K562 (cell line): ENCODE measurements at regions not wholly inside any gene's neighbourhood (a gene's known extent, or its start where the extent isn't known, plus 50 kb on each side); places are given as distances from the start of the nearest gene placed in this dataset.

ENCODE experiments used
- ATAC-seq: fragments of 200-7000 bp; cut with Tn5 transposase; 3 replicates; pipeline ENCODE4 v1.9.1; 2020; ENCODE audit warnings: moderate library complexity
- BruUV-seq: library from RNA; stranded (reverse); fragments of 400-500 nt; replicated peaks from 2 replicates; lab custom pipeline; 2021; lab: Mats Ljungman, UMichigan
- CTCF ChIA-PET: fragments of 300-600 bp; formaldehyde crosslinking; extraction: SDS; loops from one replicate; lab custom pipeline; 2021; ENCODE audit warnings: low intra/inter-chr PET ratio; lab: Yijun Ruan, JAX
- POLR2A ChIA-PET: fragments of 300-600, 350-650 bp; sonication (Branson Sonifier 250); formaldehyde crosslinking; extraction: SDS; loops from one replicate; lab custom pipeline; 2021; ENCODE audit warnings: antibody characterized with exemption, inconsistent platforms; lab: Yijun Ruan, JAX
- DNase-seq, 4 experiments: peaks; one replicate each; pipeline versions ENCODE4 v3.0.0 to v3.0.0-alpha.2; 2011 to 2018; ENCODE audit warnings: low spot score in 3 of 4, mixed read lengths in 3 of 4; ENCODE audit errors: extremely low read depth in 1 of 4
- FAIRE-seq: peaks from 2 replicates; lab custom pipeline; 2011; peaks lifted over from hg19 to GRCh38; lab: Jason Lieb, UNC
- H2AFZ ChIP-seq: 2 replicates; pipeline ENCODE4 v1.6.0; 2011; ENCODE audit warnings: low read depth, low read length, control low read depth, inconsistent platforms
- H3K27ac ChIP-seq: fragments of 200-600 bp; 3 replicates; pipeline ENCODE4 v1.8.0; 2011; ENCODE audit warnings: low read depth, mild to moderate bottlenecking, control low read depth, inconsistent platforms, low read length, moderate library complexity, mixed read lengths; ENCODE audit errors: extremely low read depth
- H3K27me3 ChIP-seq, 2 experiments: fragments of 300-600 bp in 1 of 2; 2 replicates in 1 of 2; 3 replicates in 1 of 2; pipeline versions ENCODE4 v1.6.0 to v1.8.0; 2011; ENCODE audit warnings: inconsistent platforms in 2 of 2, low read length in 2 of 2, mild to moderate bottlenecking in 1 of 2, mixed read lengths in 1 of 2, moderate library complexity in 1 of 2; ENCODE audit not compliant: control insufficient read depth in 2 of 2, insufficient read depth in 2 of 2
- H3K36me3 ChIP-seq: fragments of 300-600 bp; 3 replicates; pipeline ENCODE4 v1.8.0; 2011; ENCODE audit warnings: mild to moderate bottlenecking, low read length, inconsistent platforms; ENCODE audit not compliant: control insufficient read depth, insufficient read depth
- H3K4me1 ChIP-seq, 2 experiments: fragments of 200-600 bp in 1 of 2; replicated peaks in 1 of 2; 2 replicates in 1 of 2; 3 replicates in 1 of 2; pipeline versions ENCODE4 v1.5.1 to v1.8.0; 2011; ENCODE audit warnings: inconsistent platforms in 2 of 2, low read length in 2 of 2, mild to moderate bottlenecking in 1 of 2, mixed read lengths in 1 of 2, moderate library complexity in 1 of 2; ENCODE audit not compliant: control insufficient read depth in 2 of 2, insufficient read depth in 2 of 2
- H3K4me2 ChIP-seq: 2 replicates; pipeline ENCODE4 v1.6.1; 2011; ENCODE audit warnings: low read length, control low read depth, inconsistent platforms, mixed read lengths; ENCODE audit not compliant: insufficient read depth
- H3K4me3 ChIP-seq: fragments of 200-600 bp; sonication (generic), shearing (Covaris generic); 2 replicates; pipeline ENCODE4 v1.5.1; 2016; ENCODE audit warnings: control low read depth, inconsistent platforms
- H3K79me2 ChIP-seq: fragments of 200-600 bp; 3 replicates; pipeline ENCODE4 v1.8.0; 2011; ENCODE audit warnings: low read length, inconsistent platforms; ENCODE audit not compliant: control insufficient read depth, insufficient read depth
- H3K9ac ChIP-seq, 2 experiments: 2 replicates each; pipeline versions ENCODE4 v1.6.0 to v1.6.1; 2011; ENCODE audit warnings: low read depth in 2 of 2, low read length in 2 of 2, control low read depth in 1 of 2, inconsistent platforms in 1 of 2, mild to moderate bottlenecking in 1 of 2, mixed read lengths in 1 of 2; ENCODE audit not compliant: insufficient read depth in 1 of 2
- H3K9me1 ChIP-seq: one replicate; pipeline ENCODE4 v1.6.0; 2011; ENCODE audit warnings: inconsistent platforms, mild to moderate bottlenecking, low read length, moderate library complexity; ENCODE audit not compliant: control insufficient read depth, insufficient read depth
- H3K9me3 ChIP-seq: replicated peaks from 2 replicates; pipeline ENCODE4 v1.5.1; 2011; ENCODE audit warnings: low read depth, low read length, inconsistent platforms; ENCODE audit not compliant: control insufficient read depth, insufficient read depth
- H4K20me1 ChIP-seq: replicated peaks from 2 replicates; pipeline ENCODE4 v1.6.1; 2011; ENCODE audit warnings: low read length, inconsistent platforms, mixed read lengths; ENCODE audit not compliant: control insufficient read depth, insufficient read depth
- CREB1 ChIP-seq, 2 experiments: sonication (generic) in 1 of 2; formaldehyde crosslinking in 1 of 2; IDR thresholded peaks; 2 replicates each; pipeline versions ENCODE4 v1.6.1 to v1.8.0; 2012 to 2022; ENCODE audit warnings: inconsistent platforms in 1 of 2, mild to moderate bottlenecking in 1 of 2, missing genetic modification reagents in 1 of 2, moderate library complexity in 1 of 2
- HDAC8 ChIP-seq: fragments of 450-650 bp; IDR thresholded peaks from 2 replicates; pipeline ENCODE4 v1.6.1; 2016; ENCODE audit warnings: mild to moderate bottlenecking, missing genetic modification characterization, moderate library complexity, missing compliant biosample characterization
- IFI16 ChIP-seq: fragments of 250-450 bp; sonication (Bioruptor Pico); IDR thresholded peaks from 2 replicates; pipeline ENCODE4 v2.1.2; 2022; ENCODE audit warnings: mild to moderate bottlenecking, inconsistent platforms
- MEF2A ChIP-seq: IDR thresholded peaks from 2 replicates; pipeline ENCODE4 v1.6.1; 2011; ENCODE audit warnings: low read depth, mild to moderate bottlenecking, low read length, moderate library complexity; ENCODE audit not compliant: control insufficient read depth
- RAD21 ChIP-seq, 2 experiments: fragments of 250-450 bp in 1 of 2; fragments of 450-650 bp in 1 of 2; sonication (Bioruptor Pico) in 1 of 2; formaldehyde crosslinking in 1 of 2; IDR thresholded peaks in 1 of 2; conservative IDR thresholded peaks in 1 of 2; 2 replicates each; pipeline versions ENCODE4 v1.4.0 to v1.8.0; 2020 to 2022; ENCODE audit warnings: mild to moderate bottlenecking in 2 of 2, moderate library complexity in 1 of 2
- SMARCE1 ChIP-seq: fragments of 450-650 bp; IDR thresholded peaks from 2 replicates; pipeline ENCODE4 v1.7.1; 2016; ENCODE audit warnings: mild to moderate bottlenecking
- ZNF124 ChIP-seq: sonication (generic); formaldehyde crosslinking; IDR thresholded peaks from 2 replicates; pipeline ENCODE4 v1.8.1; 2022; ENCODE audit warnings: missing genetic modification reagents
- ZNF143 ChIP-seq: sonication (generic); formaldehyde crosslinking; IDR thresholded peaks from 2 replicates; pipeline ENCODE4 v1.9.0; 2022; ENCODE audit warnings: mild to moderate bottlenecking, missing genetic modification reagents
- ZNF316 ChIP-seq: fragments of 450-650 bp; IDR thresholded peaks from 2 replicates; pipeline ENCODE4 v1.6.1; 2016
- ZNF41 ChIP-seq: fragments of 250-450 bp; sonication (Bioruptor Pico); conservative IDR thresholded peaks from 2 replicates; pipeline ENCODE4 v1.4.0; 2020; ENCODE audit warnings: mild to moderate bottlenecking
- WGBS: fragments of 100-300 bp; shearing (Covaris generic); methylation state at CpG from one replicate; pipeline ENCODE4 v1.1.6; 2016; ENCODE audit warnings: low coverage, mixed read lengths; ENCODE audit not compliant: insufficient coverage; ENCODE audit errors: missing lambda C conversion rate; 5-methylcytosine and 5-hydroxymethylcytosine counted together
- in situ Hi-C: fragments of 300-500 bp; cut with MboI; formaldehyde crosslinking; loops from 4 replicates; pipeline ENCODE4 v1.15.0; 2018; ENCODE audit warnings: inconsistent platforms, mixed read lengths
- intact Hi-C: fragments of 100-400 bp; cut with micrococcal nuclease; formaldehyde crosslinking; loops from 2 replicates; pipeline ENCODE4 v1.14.2; 2022
- TF ChIP-seq, protein P1 (sequence below): sonication (generic); formaldehyde crosslinking; IDR thresholded peaks from 2 replicates; pipeline ENCODE4 v1.8.0; 2023; ENCODE audit warnings: mild to moderate bottlenecking, missing genetic modification reagents
- TF ChIP-seq, protein P2 (sequence below), 2 experiments: fragments of 450-650 bp; IDR thresholded peaks; 2 replicates each; pipeline ENCODE4 v1.6.1; 2018; ENCODE audit warnings: mild to moderate bottlenecking in 2 of 2, low read depth in 1 of 2; ENCODE audit not compliant: partially characterized antibody in 2 of 2
- TF ChIP-seq, protein P3 (sequence below): sonication (generic); formaldehyde crosslinking; IDR thresholded peaks from 2 replicates; pipeline ENCODE4 v1.8.0; 2022; ENCODE audit warnings: missing genetic modification reagents, mild to moderate bottlenecking, moderate library complexity, borderline replicate concordance

DNA sequence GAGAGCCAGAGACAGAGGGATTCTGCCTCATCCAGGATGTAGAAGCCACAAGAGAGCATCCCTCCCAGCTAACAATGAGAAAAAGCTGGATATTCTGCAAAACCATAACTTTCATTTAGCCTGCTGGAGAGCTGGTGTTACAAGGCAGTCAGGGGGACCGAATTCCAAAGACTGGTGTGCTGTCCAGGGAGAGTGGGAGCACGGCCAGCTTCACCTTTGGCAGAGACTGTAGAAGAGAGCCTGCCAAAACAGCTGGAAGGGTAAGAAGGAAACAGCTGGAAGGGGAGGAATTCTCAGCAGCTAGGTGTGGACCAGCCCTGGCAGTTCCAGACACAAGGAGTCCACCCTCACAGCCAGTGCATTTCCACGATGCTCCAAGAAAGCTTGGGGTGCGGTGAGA, 109.9 kb upstream of the LINGO1 start:
- no peak overlapping the region for H2AFZ ChIP-seq
- no peak for FAIRE-seq

More for the DNA sequence above, 109.9 kb upstream of the LINGO1 start:
- no TSS peak for BruUV-seq
- no peaks in the 10 kb centered on the region for H3K79me2 ChIP-seq
- H3K4me1 ChIP-seq: peaks cover 24 to 59% of the 10 kb centered on the region in 2 experiments; a peak in 4 of 5 replicates
- ChIA-PET POLR2A (interaction anchor here (1.1 to 1.5 kb wide), 2 partner anchors 9 to 14 kb away, joined by 3 to 5 read pairs; no protein-coding TSS in a partner anchor), CTCF (no interaction called here)
- DNase-seq (no peak), ATAC-seq (no peak)
- H3K9ac ChIP-seq: 0 out of 4 replicates have a peak overlapping the region, but pooled peaks of 1 of the 2 experiments have one; percentile 26
- in situ Hi-C loops (no loop called here), intact Hi-C loops (no loop called here)
- TF ChIP-seq ZNF124 (CRISPR knock-in tag): no peak
- TF ChIP-seq, protein P1, sequence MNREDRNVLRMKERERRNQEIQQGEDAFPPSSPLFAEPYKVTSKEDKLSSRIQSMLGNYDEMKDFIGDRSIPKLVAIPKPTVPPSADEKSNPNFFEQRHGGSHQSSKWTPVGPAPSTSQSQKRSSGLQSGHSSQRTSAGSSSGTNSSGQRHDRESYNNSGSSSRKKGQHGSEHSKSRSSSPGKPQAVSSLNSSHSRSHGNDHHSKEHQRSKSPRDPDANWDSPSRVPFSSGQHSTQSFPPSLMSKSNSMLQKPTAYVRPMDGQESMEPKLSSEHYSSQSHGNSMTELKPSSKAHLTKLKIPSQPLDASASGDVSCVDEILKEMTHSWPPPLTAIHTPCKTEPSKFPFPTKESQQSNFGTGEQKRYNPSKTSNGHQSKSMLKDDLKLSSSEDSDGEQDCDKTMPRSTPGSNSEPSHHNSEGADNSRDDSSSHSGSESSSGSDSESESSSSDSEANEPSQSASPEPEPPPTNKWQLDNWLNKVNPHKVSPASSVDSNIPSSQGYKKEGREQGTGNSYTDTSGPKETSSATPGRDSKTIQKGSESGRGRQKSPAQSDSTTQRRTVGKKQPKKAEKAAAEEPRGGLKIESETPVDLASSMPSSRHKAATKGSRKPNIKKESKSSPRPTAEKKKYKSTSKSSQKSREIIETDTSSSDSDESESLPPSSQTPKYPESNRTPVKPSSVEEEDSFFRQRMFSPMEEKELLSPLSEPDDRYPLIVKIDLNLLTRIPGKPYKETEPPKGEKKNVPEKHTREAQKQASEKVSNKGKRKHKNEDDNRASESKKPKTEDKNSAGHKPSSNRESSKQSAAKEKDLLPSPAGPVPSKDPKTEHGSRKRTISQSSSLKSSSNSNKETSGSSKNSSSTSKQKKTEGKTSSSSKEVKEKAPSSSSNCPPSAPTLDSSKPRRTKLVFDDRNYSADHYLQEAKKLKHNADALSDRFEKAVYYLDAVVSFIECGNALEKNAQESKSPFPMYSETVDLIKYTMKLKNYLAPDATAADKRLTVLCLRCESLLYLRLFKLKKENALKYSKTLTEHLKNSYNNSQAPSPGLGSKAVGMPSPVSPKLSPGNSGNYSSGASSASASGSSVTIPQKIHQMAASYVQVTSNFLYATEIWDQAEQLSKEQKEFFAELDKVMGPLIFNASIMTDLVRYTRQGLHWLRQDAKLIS (CRISPR knock-in tag): no peak
- no peak for TF ChIP-seq IFI16 (CRISPR knock-in tag)
- no peak for TF ChIP-seq CREB1 (IDR thresholded peaks at IDR 0.05)
- no peak for TF ChIP-seq CREB1 (CRISPR knock-in tag; IDR thresholded peaks at IDR 0.05)
- no peak for TF ChIP-seq ZNF143 (CRISPR knock-in tag)
- no peak for TF ChIP-seq ZNF41
- TF ChIP-seq, protein P2, sequence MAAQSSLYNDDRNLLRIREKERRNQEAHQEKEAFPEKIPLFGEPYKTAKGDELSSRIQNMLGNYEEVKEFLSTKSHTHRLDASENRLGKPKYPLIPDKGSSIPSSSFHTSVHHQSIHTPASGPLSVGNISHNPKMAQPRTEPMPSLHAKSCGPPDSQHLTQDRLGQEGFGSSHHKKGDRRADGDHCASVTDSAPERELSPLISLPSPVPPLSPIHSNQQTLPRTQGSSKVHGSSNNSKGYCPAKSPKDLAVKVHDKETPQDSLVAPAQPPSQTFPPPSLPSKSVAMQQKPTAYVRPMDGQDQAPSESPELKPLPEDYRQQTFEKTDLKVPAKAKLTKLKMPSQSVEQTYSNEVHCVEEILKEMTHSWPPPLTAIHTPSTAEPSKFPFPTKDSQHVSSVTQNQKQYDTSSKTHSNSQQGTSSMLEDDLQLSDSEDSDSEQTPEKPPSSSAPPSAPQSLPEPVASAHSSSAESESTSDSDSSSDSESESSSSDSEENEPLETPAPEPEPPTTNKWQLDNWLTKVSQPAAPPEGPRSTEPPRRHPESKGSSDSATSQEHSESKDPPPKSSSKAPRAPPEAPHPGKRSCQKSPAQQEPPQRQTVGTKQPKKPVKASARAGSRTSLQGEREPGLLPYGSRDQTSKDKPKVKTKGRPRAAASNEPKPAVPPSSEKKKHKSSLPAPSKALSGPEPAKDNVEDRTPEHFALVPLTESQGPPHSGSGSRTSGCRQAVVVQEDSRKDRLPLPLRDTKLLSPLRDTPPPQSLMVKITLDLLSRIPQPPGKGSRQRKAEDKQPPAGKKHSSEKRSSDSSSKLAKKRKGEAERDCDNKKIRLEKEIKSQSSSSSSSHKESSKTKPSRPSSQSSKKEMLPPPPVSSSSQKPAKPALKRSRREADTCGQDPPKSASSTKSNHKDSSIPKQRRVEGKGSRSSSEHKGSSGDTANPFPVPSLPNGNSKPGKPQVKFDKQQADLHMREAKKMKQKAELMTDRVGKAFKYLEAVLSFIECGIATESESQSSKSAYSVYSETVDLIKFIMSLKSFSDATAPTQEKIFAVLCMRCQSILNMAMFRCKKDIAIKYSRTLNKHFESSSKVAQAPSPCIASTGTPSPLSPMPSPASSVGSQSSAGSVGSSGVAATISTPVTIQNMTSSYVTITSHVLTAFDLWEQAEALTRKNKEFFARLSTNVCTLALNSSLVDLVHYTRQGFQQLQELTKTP (IDR thresholded peaks at IDR 0.05; ENCODE audit: low read depth in 1 of 2, partially characterized antibody in 2 of 2): no peak
- TF ChIP-seq, protein P3, sequence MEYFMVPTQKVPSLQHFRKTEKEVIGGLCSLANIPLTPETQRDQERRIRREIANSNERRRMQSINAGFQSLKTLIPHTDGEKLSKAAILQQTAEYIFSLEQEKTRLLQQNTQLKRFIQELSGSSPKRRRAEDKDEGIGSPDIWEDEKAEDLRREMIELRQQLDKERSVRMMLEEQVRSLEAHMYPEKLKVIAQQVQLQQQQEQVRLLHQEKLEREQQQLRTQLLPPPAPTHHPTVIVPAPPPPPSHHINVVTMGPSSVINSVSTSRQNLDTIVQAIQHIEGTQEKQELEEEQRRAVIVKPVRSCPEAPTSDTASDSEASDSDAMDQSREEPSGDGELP (CRISPR knock-in tag): no peak
- TF ChIP-seq HDAC8 (tag): no peak
- no peak for TF ChIP-seq SMARCE1
- no peak for TF ChIP-seq RAD21 (CRISPR knock-in tag; conservative IDR thresholded peaks at IDR 0.05 in 1 of 2, IDR thresholded peaks at IDR 0.05 in 1 of 2)
- TF ChIP-seq MEF2A: no peak
- TF ChIP-seq ZNF316: no peak
- H3K9me3 ChIP-seq: no peaks in the 10 kb centered on the region
- H3K27me3 ChIP-seq: no peaks in the 10 kb centered on the region
- H4K20me1 ChIP-seq: no peaks in the 10 kb centered on the region
- no peak overlapping the region for H3K27ac ChIP-seq
- no peak overlapping the region for H3K4me3 ChIP-seq
- 21% methylated on average over 4 of the region's 4 CpGs for WGBS
- H3K36me3 ChIP-seq: no peaks in the 10 kb centered on the region
- H3K9me1 ChIP-seq: no peaks in the 10 kb centered on the region
- no peak overlapping the region for H3K4me2 ChIP-seq
